NCI-H2171 treated with DMSO at 0.1 percent for 48 hours (cell line): ENCODE measurements at regions not wholly inside any gene's neighbourhood (a gene's known extent, or its start where the extent isn't known, plus 50 kb on each side); places are given as distances from the start of the nearest gene placed in this dataset.
"Not testable (repeated sequence)": the region's sequence is repeated elsewhere in the genome, so short reads cannot be mapped to it uniquely, and the experiment has no call there.

Experiments used
- DNase-seq: peaks from one replicate; lab custom pipeline; 2025; lab: John Stamatoyannopoulos, UW

DNA sequence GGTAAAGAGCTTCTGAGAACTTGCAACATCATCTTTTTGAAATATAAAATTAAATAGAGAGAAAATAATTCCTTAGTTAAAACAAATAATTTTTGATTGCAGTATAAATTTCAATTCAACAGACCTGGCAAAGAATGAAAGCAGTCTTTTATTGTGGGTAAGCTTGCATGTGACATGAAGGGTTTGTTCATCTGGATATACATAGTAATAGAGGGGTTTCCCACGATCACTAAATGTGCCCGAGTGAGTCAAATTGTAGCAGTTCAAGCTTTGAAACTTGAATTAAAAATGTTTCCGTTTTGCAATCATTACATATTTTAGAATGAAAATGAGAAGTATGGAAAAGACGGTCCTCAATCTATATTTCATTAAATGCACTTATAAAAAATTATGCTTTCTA lies 658.4 kb upstream of the MBL2 start:
- no peak for DNase-seq

DNA sequence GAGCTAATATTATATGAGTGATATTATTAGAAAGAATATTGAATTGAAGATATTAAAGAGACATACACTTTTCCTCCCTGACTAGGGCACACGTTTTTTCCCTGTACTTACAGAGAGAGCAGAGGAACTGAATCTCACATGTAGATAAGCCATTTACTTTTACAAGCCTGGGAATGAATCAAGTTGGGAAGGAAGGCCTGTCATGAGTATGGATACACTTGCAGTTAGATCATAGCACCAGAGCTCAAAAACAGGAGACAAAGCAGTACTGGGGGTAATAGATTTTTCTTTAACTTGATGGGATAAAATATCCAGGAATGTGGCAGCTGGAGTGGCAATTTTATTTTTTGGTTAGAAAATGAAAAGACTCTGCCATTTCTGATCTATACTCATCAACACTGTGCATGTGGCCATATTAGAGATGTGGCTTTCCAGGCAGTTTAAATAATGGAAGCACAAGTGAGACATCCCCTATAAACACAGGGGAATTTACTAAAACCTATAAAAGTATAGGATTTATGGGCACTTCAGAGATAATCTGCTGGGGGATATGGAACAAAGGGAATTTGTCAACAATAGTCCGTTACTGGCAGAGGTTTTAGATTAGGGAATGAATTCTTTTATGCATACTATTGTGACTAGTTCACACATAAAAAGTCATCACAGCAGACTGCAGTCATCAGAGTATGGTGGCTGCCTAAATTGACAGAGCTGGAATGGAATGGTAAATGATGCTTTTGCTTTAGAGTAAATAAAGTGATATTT lies 657.7 kb upstream of the MBL2 start:
- DNase-seq, result no peak

DNA sequence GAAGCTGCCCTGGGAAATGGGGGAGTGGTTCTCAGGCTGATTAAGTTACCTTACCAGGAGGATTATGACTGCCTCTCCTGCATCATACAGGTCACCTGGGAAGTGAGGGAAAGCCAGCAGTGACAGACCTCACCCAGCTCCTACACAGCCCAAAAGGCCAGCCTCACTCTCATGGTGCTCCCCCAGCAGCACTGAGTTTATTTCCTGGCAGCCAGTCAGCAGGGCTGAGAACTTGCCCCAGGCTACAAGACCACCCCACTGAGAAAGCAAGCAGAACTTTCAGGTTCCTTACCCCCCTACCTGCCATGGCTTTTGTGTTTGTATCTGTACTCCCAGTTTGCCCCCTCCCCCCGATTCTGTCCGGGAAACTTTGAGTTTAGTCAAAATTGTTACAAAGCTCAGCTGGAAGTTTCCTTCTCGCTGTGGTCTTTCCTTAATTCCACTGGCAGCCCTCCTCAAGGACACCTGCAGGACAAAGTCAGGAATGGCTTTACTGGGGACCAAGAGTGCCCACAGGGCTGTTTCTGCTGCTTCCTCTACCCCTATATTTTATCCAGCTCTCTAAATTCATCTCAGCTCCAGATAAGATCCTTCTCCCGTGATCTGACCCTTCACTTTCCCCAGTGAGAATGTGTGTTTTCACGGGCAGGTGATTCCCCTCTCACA lies 649.8 kb upstream of the MBL2 start:
- no peak for DNase-seq

DNA sequence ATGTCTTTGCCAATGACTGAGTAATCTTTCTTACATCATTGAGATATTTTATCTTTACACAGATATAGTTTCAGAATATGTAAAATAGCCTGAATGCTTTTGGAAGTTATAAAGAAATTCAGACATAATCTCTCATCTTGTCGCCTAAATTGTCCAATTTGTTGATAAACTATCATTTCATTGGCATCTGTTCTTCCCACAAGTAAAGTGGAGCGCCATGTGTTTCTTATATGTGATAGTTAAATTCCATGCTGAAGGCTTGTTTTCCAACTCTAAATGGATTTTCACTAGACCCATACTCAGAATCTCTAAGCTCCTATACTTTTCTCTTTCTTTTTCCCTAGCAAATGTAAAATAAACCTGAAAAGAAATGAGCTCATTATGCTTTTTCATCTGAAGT lies 640.1 kb upstream of the MBL2 start:
- DNase-seq, result no peak

DNA sequence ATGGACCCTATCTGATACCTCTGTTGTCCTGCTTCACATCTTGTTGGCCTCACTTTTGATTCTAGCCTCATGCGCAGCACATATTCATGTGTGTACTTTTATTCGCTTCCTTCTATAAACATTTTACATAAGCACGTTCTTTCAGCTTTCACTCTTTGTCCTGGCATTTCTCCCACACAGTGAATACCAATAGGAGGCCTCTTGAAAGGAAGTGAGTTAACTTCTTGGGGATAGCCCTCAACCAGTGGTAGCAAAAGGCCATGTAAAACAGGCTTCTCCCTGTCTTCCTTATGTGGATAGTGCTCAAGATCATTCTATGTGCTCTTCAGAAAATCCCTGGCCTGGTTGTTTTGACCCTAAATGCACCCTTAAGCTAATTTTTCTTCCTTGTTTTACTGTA lies 633.9 kb upstream of the MBL2 start:
- no peak for DNase-seq

DNA sequence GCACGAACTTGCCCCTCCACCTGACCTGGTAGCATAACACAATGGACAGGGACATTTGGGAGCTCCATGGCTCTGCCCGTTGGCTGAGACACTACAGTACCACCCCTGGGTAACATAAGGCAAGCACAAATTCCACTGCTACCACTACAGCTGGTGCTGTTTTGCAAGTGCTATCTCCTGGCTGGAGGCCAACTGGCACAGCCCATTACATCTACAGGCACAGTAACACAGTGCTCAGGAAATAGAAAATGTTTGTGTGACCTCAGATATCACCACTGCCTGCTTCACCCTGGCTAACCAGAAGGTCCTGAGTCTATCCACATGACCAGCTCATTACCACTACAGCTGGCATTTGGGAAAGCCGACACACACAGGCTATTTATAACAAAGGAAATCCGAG lies 631.1 kb upstream of the MBL2 start:
- peak; percentile 9 for DNase-seq

DNA sequence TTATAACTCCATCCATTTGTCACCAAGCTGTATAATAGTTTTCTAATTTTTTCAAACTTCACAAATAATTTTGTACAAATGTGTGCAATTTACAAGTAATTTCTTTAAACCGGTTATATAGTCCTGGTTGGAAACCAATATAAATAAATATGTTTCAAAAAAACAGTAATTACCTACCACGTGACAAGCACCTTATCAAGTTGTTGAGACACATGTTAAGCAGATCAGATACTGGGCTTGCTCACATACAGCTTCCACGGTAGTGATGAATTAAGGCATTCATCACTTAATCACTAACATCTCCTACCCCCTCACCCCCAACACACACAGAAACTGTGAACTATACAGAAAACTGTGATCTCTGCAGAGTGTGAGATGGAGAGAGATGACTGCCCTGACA lies 630.0 kb upstream of the MBL2 start:
- DNase-seq, result no peak

DNA sequence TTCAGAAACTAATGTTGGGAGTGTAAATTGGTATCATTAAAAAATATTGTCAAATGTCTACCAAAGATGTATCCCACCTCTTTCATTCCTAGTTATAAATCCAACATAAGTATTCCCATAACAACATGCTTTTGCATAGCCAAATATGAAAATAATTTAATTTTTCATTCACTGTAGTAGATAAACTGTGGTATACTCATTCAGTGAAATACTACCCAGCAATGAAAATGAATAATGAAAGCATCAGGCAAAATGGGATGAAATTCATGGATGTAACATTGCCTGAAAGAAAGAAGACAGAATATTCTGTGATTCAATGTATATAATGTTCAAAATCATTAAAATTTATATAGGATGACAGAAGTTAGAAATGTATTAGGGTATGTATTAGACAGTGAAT lies 629.0 kb upstream of the MBL2 start:
- no peak for DNase-seq

DNA sequence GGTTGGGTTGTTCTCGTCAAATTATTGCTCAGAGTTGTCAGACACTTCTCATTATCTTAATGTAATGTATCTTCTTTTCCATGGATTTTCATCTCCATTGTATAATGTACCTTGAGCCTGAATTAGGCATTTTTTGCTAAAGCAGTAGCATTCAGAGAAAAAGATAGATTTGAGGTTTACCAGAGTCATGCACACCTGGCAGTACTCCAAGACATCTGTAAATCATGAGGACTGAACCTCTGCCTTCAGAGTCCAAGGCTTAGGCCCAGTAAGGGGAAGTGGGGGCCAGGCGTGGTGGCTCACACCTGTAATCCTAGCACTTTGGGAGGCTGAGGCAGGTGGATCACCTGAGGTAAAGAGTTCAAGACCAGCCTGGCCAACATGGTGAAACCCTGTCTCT lies 624.3 kb upstream of the MBL2 start:
- DNase-seq, result no peak

DNA sequence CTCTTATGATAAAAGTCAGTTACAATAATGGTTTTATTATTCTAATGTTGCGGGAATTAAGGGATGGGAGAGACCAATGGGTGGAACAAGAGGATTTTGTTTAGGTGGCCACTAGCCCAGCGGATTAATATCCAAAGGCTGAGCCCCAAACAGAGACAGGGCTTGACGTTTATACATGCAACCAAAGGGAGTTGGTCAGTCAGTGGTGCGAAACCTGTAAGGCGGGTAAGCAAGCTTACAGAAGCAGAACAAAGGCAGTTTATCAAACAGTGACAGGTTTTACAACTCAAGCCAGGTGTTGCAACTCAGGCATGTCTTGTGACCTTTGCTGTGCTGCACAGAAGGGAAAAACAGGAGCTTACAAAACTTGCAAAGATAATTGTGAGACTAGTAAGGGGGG lies 622.9 kb upstream of the MBL2 start:
- no peak for DNase-seq

DNA sequence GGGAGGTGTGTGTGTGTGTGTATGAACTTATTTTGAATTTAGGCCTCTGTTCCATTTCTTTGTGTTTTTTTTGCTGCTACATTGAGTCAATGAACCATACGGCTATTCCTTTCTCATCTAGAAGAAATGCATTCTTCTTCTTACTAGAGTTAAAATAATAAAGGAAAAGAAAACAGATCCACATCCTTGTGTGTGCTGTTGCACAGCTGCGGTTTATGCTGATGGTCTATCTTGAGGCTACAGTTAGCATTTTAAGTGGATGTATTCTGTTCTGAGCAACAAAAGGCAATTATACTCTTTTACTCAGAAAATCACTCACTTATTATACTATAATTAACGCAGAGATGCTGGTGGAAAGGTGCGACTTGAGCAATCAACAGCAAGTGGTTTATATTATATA lies 615.0 kb upstream of the MBL2 start:
- DNase-seq, result no peak

DNA sequence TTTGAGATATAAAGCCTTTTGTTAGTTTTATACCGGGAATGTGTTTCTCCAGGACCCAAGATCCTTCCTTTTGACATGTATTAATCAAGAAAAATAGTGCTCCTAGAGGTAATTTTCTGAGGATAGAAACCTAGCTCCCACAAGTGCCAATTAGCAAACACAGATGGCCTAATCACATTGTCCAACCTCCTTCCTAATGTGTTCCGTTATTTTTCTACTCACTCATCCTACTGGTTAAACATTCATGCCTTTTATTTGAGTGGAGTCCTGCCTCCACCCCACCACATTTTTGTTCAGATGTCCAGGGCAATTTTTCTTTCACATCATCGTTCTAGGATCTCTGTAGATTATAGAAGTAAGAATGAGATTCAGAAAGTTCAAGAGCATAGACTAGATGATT lies 610.0 kb upstream of the MBL2 start:
- no peak for DNase-seq

DNA sequence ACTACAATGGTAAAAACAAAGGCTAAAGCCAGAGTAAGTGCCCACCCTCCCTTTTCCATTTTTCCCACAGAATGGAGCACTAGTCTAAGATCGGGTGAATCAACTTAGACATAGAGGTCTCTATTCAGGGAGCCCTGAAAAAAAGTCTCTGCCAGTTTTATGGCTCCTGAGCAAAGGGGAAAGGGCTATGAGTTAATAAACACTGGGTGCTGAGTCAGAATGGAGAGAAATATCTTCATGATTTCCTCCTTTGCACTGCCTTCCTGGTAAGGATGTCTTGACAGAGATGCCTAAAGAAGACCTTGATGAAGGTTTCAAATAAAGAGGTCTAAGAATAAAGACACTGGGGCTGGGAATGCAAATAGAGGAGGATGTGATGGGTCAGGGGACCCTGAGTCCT lies 607.4 kb upstream of the MBL2 start:
- DNase-seq, result no peak

DNA sequence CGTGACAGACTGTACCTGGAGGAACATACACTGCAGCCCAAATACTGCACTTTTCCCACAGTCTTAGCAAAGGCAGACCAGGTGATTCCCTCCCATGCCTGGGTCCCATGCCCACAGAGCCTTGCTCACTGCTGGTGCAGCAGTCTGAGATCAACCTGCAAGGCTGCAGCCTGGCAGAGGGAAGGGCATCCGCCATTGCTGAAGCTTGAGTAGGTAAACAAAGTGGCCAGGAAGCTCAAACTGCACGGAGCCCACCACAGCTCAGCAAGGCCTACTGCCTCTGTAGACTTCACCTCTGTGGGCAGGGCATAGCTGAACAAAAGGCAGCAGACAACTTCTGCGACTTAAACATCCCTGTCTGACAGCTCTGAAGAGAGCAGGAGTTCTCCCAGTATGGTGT lies 597.8 kb upstream of the MBL2 start:
- no peak for DNase-seq

DNA sequence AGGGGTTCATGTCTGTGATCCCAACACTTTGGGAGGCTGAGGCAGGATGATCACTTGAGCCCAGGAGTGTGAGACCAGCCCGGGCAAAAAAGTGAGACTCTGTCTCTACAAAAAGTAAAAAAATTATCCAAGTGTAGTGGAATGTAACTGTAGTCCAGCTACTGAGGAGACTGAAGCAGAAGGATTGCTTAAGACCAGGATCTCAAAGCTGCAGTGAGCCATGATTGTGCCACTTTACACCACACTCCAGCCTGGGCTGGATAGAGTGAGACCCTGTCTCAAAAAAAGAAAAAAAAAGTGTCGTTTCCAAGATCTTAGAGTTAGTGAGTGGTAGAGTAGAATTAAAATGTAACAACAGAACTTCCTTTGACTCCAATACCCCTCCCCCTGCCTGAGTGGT lies 589.4 kb upstream of the MBL2 start:
- no peak for DNase-seq

DNA sequence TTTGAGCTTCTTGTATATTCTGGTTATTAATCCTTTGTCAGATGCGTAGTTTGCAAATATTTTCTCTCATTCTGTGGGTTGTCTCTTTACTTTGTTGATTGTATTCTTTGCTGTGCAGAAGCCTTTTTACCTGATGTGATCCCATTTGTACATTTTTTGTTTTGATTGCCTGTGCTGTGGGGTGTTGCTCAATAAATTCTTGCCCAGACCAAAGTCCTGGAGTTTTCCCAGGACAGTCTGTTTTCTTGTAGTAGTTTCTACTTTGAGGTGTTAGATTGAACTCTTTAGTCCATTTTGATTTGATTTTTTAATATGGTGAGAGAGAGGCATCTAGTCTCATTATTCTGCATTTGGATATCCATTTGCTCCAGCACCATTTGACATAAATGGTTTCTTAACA lies 588.7 kb upstream of the MBL2 start:
- no peak for DNase-seq

DNA sequence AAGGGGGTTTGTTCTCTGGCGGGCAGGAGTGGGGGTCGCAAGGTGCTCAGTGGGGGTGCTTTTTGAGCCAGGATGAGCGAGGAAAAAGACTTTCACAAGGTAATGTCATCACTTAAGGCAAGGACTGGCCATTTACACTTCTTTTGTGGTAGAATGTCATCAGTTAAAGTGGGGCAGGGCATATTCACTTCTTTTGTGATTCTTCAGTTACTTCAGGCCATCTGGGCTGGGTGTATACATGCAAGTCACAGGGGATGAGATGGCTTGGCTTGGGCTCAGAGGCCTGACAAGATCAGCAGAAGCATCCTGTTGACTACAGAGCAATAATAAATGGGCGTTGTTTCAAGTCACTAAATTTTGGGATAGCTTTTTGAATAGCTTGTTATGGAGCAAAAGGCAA lies 586.4 kb upstream of the MBL2 start:
- DNase-seq, result not testable (repeated sequence)

DNA sequence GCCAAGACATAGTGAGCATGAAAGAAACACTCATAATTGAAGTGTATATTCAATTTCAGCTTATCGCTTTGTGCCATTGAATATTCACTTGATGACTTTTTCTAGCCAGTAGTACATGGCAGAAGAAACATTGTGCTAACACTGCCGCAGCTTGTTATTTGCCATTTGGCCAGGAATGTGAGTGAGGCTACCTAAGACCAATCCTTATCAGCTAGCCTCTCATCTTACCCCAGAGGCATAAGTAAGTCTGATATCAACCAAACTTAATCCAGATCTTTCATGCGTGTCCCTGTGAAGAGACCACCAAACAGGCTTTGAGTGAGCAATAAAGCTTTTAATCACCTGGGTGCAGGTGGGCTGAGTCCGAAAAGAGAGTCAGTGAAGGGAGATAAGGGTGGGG lies 586.0 kb upstream of the MBL2 start:
- DNase-seq, result no peak

DNA sequence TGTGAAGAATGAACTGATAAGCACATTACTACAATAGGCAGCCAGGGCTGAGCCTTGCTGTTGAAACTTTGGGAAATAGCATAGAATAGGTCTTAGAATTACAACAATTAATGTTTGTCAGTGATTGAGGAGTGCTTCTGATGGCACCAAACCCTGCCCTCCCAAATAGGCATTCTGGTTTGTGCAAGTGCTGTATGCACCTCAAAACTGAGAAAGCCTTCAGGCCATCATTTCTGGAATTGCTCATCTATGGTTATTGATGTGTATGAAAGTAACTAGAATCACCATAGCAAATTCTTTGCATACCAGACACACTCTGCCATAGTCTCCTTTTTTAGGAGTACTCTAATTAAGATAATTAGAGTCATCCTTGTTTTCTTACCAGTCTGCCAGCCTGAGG lies 585.0 kb upstream of the MBL2 start:
- DNase-seq, result no peak

DNA sequence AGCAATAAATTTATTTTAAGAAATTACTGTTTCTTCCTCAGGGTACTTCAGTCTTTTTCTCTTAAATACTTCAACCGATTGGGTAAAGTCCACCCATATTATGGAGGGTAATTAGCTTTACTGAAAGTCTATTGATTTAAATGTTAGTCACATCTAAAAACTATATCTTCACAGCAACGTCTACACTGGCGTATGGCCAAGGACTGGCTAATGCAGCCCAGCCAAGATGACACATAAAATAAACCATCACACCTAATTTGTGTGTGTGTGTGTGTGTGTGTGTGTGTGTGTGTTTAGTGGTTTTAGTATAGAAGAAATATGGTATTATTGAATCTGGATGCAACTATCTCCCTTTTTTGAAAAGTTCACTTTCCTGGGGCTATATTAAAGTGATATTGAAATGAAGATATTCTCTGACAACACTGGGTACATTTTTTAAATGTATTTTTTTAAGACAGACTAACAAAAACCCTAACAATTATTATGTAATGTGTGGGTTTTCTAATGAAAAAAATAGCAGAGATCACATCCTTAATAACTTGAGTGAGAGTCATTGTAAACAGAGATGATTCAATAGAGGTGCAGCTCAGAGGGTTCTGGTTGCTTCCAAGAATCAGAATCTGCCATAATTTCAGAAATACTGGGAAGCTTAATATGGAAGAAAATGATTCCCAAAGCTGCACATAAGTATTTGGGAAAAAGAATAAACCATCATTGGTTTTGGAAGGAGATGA lies 584.2 kb upstream of the MBL2 start:
- DNase-seq, result no peak

DNA sequence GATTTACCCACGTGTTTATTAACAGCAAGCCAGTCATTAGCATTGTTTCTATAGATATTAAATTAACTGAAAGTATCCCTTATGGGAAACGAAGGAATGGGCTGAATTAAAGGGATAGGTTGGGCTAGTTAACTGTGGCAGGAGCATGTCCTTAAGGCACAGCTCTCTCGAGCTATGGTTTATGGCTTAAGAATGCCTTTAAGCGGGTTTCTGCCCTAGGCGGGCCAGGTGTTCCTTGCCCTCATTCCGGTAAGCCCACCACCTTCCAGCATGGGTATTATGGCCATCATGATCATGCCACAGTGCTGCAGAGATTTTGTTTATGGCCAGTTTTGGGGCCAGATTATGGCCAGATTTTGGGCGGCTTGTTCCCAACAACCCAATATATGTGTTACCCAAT lies 569.9 kb upstream of the MBL2 start:
- DNase-seq, result not testable (repeated sequence)

DNA sequence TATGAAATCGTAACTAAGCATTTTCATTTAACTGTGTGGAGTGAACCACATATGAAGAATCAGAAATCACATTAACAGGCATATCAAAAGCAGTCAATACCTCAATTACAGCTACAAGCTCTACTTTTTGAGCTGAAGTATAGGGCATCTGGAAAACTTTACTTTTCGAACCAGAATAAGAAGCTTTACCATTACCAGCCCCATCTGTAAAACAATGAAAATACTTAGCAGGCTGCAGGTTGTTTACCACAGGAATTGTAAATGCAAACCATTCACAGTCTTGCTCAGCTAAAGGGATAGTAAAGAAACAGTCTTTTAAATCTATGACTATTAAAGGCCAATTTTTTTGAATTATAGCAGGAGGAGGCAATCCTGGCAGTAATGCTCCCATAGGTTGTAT lies 565.6 kb upstream of the MBL2 start:
- DNase-seq, result not testable (repeated sequence)

DNA sequence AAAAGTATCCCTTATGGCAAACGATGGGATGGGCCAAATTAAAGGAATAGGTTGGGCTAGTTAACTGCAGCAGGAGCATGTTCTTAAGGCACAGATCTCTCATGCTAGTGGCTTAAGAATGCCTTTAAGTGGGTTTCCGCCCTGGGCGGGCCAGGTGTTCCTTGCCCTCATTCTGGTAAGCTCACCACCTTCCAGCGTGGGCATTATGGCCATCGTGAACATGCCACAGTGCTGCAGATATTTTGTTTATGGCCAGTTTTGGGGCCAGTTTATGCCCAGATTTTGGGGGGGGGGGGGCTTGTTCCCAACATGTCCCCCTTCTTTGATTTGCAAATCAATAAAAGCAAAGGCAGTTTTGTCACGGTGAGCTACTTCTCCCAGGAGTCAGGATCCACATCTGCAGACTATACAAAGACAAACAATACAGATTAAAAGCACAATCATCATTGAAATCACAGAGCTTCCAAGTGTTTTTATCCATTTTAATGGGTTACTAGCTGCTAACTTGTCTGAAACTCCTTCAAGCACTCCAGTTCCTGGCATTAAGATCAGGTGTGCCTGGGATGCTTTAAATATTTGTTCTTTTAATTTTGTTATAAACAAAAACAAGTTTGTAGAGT lies 563.3 kb upstream of the MBL2 start:
- DNase-seq, result not testable (repeated sequence)
